ENCODE measurements at regions not wholly inside any gene's neighbourhood (a gene's known extent, or its start where the extent isn't known, plus 50 kb on each side); places are given as distances from the start of the nearest gene placed in this dataset.

- peak overlapping the region; percentile 73 for H4K8ac ChIP-seq (ENCODE audit: low read depth, low read length)
- no CpG with 5 or more reads among the region's 16 CpGs for WGBS (ENCODE audit: extremely low coverage, insufficient coverage, insufficient read length)
- peak in 1 of 2 donors; percentile 48 for DNase-seq
- H3K27me3 ChIP-seq (ENCODE audit: insufficient read depth, low read length) = no peaks in the 10 kb centered on the region
- no peak overlapping the region for H2BK5ac ChIP-seq (ENCODE audit: low read depth, low read length, poor library complexity)
- H3K18ac ChIP-seq (ENCODE audit: low read length) = peak overlapping the region; percentile 58
- peaks cover 0 to 11% of the 10 kb centered on the region in 2 experiments for H3K4me1 ChIP-seq (ENCODE audit: control insufficient read depth in 1 of 2, insufficient read depth in 2 of 2, low read length in 2 of 2)
- H3K79me1 ChIP-seq (ENCODE audit: low read length) = peaks cover 6% of the 10 kb centered on the region
- H3K9ac ChIP-seq (ENCODE audit: low read length) = no peak overlapping the region
- H2BK120ac ChIP-seq (ENCODE audit: insufficient read depth, low read length, poor library complexity) = peak overlapping the region; percentile 21
- peak overlapping the region; percentile 31 for H4K91ac ChIP-seq (ENCODE audit: low read depth, low read length)
- no peak overlapping the region for H3K4me3 ChIP-seq (ENCODE audit: low read depth, low read length)
- peak overlapping the region; percentile 3 for H3K14ac ChIP-seq (ENCODE audit: low read length)
- H3K36me3 ChIP-seq (ENCODE audit: control insufficient read depth in 1 of 2, insufficient read depth in 2 of 2, low read length in 2 of 2) = peaks cover 0 to 2% of the 10 kb centered on the region in 2 experiments
- H3K4ac ChIP-seq (ENCODE audit: low read depth, low read length) = no peak overlapping the region
- no peak overlapping the region for H4K12ac ChIP-seq (ENCODE audit: low read depth, low read length)
- H3K79me2 ChIP-seq (ENCODE audit: control insufficient read depth, insufficient read depth, low read length, poor library complexity) = no peaks in the 10 kb centered on the region
- no peak overlapping the region for H2AK5ac ChIP-seq (ENCODE audit: low read length)
- peak overlapping the region; percentile 47 for H2BK12ac ChIP-seq (ENCODE audit: low read length)
- H3K4me2 ChIP-seq (ENCODE audit: low read length) = no peak overlapping the region
- H2AFZ ChIP-seq (ENCODE audit: insufficient read depth, low read length, poor library complexity) = peak overlapping the region; percentile 56
- H3K23ac ChIP-seq (ENCODE audit: low read length) = no peak overlapping the region
- H3K9me3 ChIP-seq (ENCODE audit: insufficient read depth, low read depth, low read length) = no peaks in the 10 kb centered on the region
- no peak overlapping the region for H3K27ac ChIP-seq (ENCODE audit: low read depth, low read length)
Observed at GRCh38 chr12:19572920-19573558, 133.7 kb downstream of the AEBP2 start.

- Histone ChIP-seq H3K23ac (ENCODE audit: low read length) (no peak overlapping the region), H3K14ac (ENCODE audit: low read length) (peak overlapping the region; percentile 87), H4K91ac (ENCODE audit: low read depth, low read length) (peak overlapping the region; percentile 31), H3K79me2 (ENCODE audit: control insufficient read depth, insufficient read depth, low read length, poor library complexity) (no peaks in the 10 kb centered on the region), H3K79me1 (ENCODE audit: low read length) (peaks cover 6% of the 10 kb centered on the region), H4K12ac (ENCODE audit: low read depth, low read length) (no peak overlapping the region), H2AFZ (ENCODE audit: insufficient read depth, low read length, poor library complexity) (no peak overlapping the region), H2BK12ac (ENCODE audit: low read length) (peak overlapping the region; percentile 5), H3K27me3 (ENCODE audit: insufficient read depth, low read length) (no peaks in the 10 kb centered on the region), H2BK120ac (ENCODE audit: insufficient read depth, low read length, poor library complexity) (peak overlapping the region; percentile 71), H2AK5ac (ENCODE audit: low read length) (no peak overlapping the region), H3K18ac (ENCODE audit: low read length) (peak overlapping the region; percentile 2), H3K9me3 (ENCODE audit: insufficient read depth, low read depth, low read length) (no peaks in the 10 kb centered on the region), H3K4me3 (ENCODE audit: low read depth, low read length) (no peak overlapping the region), H3K9ac (ENCODE audit: low read length) (no peak overlapping the region), H3K4me1 (ENCODE audit: control insufficient read depth in 1 of 2, insufficient read depth in 2 of 2, low read length in 2 of 2) (peaks cover 0 to 11% of the 10 kb centered on the region in 2 experiments), H3K4me2 (ENCODE audit: low read length) (no peak overlapping the region), H3K27ac (ENCODE audit: low read depth, low read length) (no peak overlapping the region), H3K4ac (ENCODE audit: low read depth, low read length) (no peak overlapping the region), H4K8ac (ENCODE audit: low read depth, low read length) (peak overlapping the region; percentile 3), H3K36me3 (ENCODE audit: control insufficient read depth in 1 of 2, insufficient read depth in 2 of 2, low read length in 2 of 2) (peaks cover 0 to 2% of the 10 kb centered on the region in 2 experiments), H2BK5ac (ENCODE audit: low read depth, low read length, poor library complexity) (peak overlapping the region; percentile 10)
- DNase-seq = no peak
- no CpG with 5 or more reads among the region's 11 CpGs for WGBS (ENCODE audit: extremely low coverage, insufficient coverage, insufficient read length)
Observed at GRCh38 chr12:19573866-19574265, 134.6 kb downstream of the AEBP2 start.

- Histone ChIP-seq H4K91ac (ENCODE audit: low read depth, low read length) (peak overlapping the region; percentile 26), H3K4me1 (ENCODE audit: control insufficient read depth in 1 of 2, insufficient read depth in 2 of 2, low read length in 2 of 2) (peaks cover 0 to 11% of the 10 kb centered on the region in 2 experiments), H3K79me1 (ENCODE audit: low read length) (peaks cover 6% of the 10 kb centered on the region), H2BK12ac (ENCODE audit: low read length) (peak overlapping the region; percentile 94), H2BK5ac (ENCODE audit: low read depth, low read length, poor library complexity) (peak overlapping the region; percentile 49), H2AK5ac (ENCODE audit: low read length) (peak overlapping the region; percentile 59), H3K4ac (ENCODE audit: low read depth, low read length) (no peak overlapping the region), H2AFZ (ENCODE audit: insufficient read depth, low read length, poor library complexity) (no peak overlapping the region), H4K8ac (ENCODE audit: low read depth, low read length) (no peak overlapping the region), H3K27ac (ENCODE audit: low read depth, low read length) (peak overlapping the region; percentile 1), H2BK120ac (ENCODE audit: insufficient read depth, low read length, poor library complexity) (peak overlapping the region; percentile 38), H3K4me3 (ENCODE audit: low read depth, low read length) (no peak overlapping the region), H4K12ac (ENCODE audit: low read depth, low read length) (no peak overlapping the region), H3K14ac (ENCODE audit: low read length) (peak overlapping the region; percentile 44), H3K23ac (ENCODE audit: low read length) (no peak overlapping the region), H3K9me3 (ENCODE audit: insufficient read depth, low read depth, low read length) (no peaks in the 10 kb centered on the region), H3K27me3 (ENCODE audit: insufficient read depth, low read length) (no peaks in the 10 kb centered on the region), H3K18ac (ENCODE audit: low read length) (no peak overlapping the region), H3K79me2 (ENCODE audit: control insufficient read depth, insufficient read depth, low read length, poor library complexity) (no peaks in the 10 kb centered on the region), H3K36me3 (ENCODE audit: control insufficient read depth in 1 of 2, insufficient read depth in 2 of 2, low read length in 2 of 2) (peaks cover 0 to 2% of the 10 kb centered on the region in 2 experiments), H3K9ac (ENCODE audit: low read length) (no peak overlapping the region), H3K4me2 (ENCODE audit: low read length) (no peak overlapping the region)
- no peak for DNase-seq
Observed at GRCh38 chr12:19574601-19575000, 135.3 kb downstream of the AEBP2 start.

- Histone ChIP-seq H2AK5ac (ENCODE audit: low read length) (no peak overlapping the region), H2AFZ (ENCODE audit: insufficient read depth, low read length, poor library complexity) (no peak overlapping the region), H2BK120ac (ENCODE audit: insufficient read depth, low read length, poor library complexity) (no peak overlapping the region), H3K27me3 (ENCODE audit: insufficient read depth, low read length) (no peaks in the 10 kb centered on the region), H3K18ac (ENCODE audit: low read length) (no peak overlapping the region), H4K12ac (ENCODE audit: low read depth, low read length) (no peak overlapping the region), H3K14ac (ENCODE audit: low read length) (no peak overlapping the region), H3K27ac (ENCODE audit: low read depth, low read length) (peak overlapping the region; percentile 59), H3K36me3 (ENCODE audit: control insufficient read depth in 1 of 2, insufficient read depth in 2 of 2, low read length in 2 of 2) (peaks cover 0 to 2% of the 10 kb centered on the region in 2 experiments), H3K79me1 (ENCODE audit: low read length) (peaks cover 6% of the 10 kb centered on the region), H4K8ac (ENCODE audit: low read depth, low read length) (no peak overlapping the region), H3K4me2 (ENCODE audit: low read length) (no peak overlapping the region), H3K4ac (ENCODE audit: low read depth, low read length) (no peak overlapping the region), H2BK12ac (ENCODE audit: low read length) (no peak overlapping the region), H3K4me1 (ENCODE audit: control insufficient read depth in 1 of 2, insufficient read depth in 2 of 2, low read length in 2 of 2) (peaks cover 0 to 11% of the 10 kb centered on the region in 2 experiments), H2BK5ac (ENCODE audit: low read depth, low read length, poor library complexity) (no peak overlapping the region), H3K4me3 (ENCODE audit: low read depth, low read length) (no peak overlapping the region), H3K23ac (ENCODE audit: low read length) (no peak overlapping the region), H4K91ac (ENCODE audit: low read depth, low read length) (no peak overlapping the region), H3K9ac (ENCODE audit: low read length) (no peak overlapping the region), H3K9me3 (ENCODE audit: insufficient read depth, low read depth, low read length) (no peaks in the 10 kb centered on the region), H3K79me2 (ENCODE audit: control insufficient read depth, insufficient read depth, low read length, poor library complexity) (no peaks in the 10 kb centered on the region)
- WGBS (ENCODE audit: extremely low coverage, insufficient coverage, insufficient read length) = no CpG with 5 or more reads among the region's 5 CpGs
- peak in 1 of 2 donors; percentile 14 for DNase-seq
Observed at GRCh38 chr12:19575337-19576243, 136.3 kb downstream of the AEBP2 start.
